OCI-LY3 (cell line): ENCODE measurements at regions not wholly inside any gene's neighbourhood (a gene's known extent, or its start where the extent isn't known, plus 50 kb on each side); places are given as distances from the start of the nearest gene placed in this dataset.

Source experiments
- H2AFZ ChIP-seq: fragments of 200-600, 300-600 bp; shearing (Covaris generic); 2 replicates; pipeline ENCODE4 v1.6.0; 2014; ENCODE audit warnings: antibody characterized with exemption, low read depth, low read length
- H3K27ac ChIP-seq: fragments of 200-600, 300-600 bp; sonication (generic); 2 replicates; pipeline ENCODE4 v1.5.1; 2014; ENCODE audit warnings: mild to moderate bottlenecking, low read length, moderate library complexity, mixed read lengths
- H3K27me3 ChIP-seq: fragments of 200-600, 300-600 bp; sonication (generic); 2 replicates; pipeline ENCODE4 v1.6.1; 2014; ENCODE audit warnings: low read depth, low read length, mixed read lengths
- H3K36me3 ChIP-seq: fragments of 200-600, 300-600 bp; sonication (generic); replicated peaks from 2 replicates; pipeline ENCODE3; 2014; ENCODE audit warnings: low read depth, low read length, mixed read lengths
- H3K4me1 ChIP-seq: fragments of 300-600, 200-600 bp; sonication (generic); 2 replicates; pipeline ENCODE4 v1.6.1; 2014; ENCODE audit warnings: low read length, mixed read lengths
- H3K4me2 ChIP-seq: fragments of 200-600, 300-600 bp; sonication (generic); 2 replicates; pipeline ENCODE4 v1.6.1; 2014; ENCODE audit warnings: low read length, mixed read lengths
- H3K4me3 ChIP-seq: fragments of 300-600, 200-600 bp; sonication (generic); 2 replicates; pipeline ENCODE4 v1.5.1; 2014; ENCODE audit warnings: antibody characterized with exemption, mild to moderate bottlenecking, low read length, moderate library complexity
- H3K79me2 ChIP-seq: fragments of 300-600, 200-600 bp; shearing (Covaris generic); 2 replicates; pipeline ENCODE4 v1.6.1; 2014; ENCODE audit warnings: mild to moderate bottlenecking, low read length, mixed read lengths
- H3K9ac ChIP-seq: fragments of 300-600, 200-600 bp; shearing (Covaris generic); 2 replicates; pipeline ENCODE4 v1.6.0; 2014; ENCODE audit warnings: mild to moderate bottlenecking, low read length, moderate library complexity
- H3K9me3 ChIP-seq: fragments of 200-600, 300-600 bp; shearing (Covaris generic); 2 replicates; pipeline ENCODE4 v1.6.1; 2014; ENCODE audit warnings: low read length, mixed read lengths; ENCODE audit not compliant: insufficient read depth
- H4K20me1 ChIP-seq: fragments of 200-600, 300-600 bp; sonication (generic); 2 replicates; pipeline ENCODE4 v1.6.1; 2016; ENCODE audit warnings: low read length, mixed read lengths; ENCODE audit not compliant: insufficient read depth
- CTCF ChIP-seq: fragments of 200-600, 300-600 bp; sonication (generic); IDR thresholded peaks from 2 replicates; pipeline ENCODE4 v1.5.1; 2014; ENCODE audit warnings: antibody characterized with exemption, low read length, low read depth
- EZH2phosphoT487 ChIP-seq: fragments of 200-600 bp; shearing (Covaris generic); IDR thresholded peaks from 2 replicates; pipeline ENCODE4 v1.6.1; 2018; ENCODE audit warnings: antibody characterized with exemption, mixed run types, low read depth

- no peaks in the 10 kb centered on the region for H3K9me3 ChIP-seq
- no peak overlapping the region for H3K27ac ChIP-seq
- no peaks in the 10 kb centered on the region for H3K36me3 ChIP-seq
- TF ChIP-seq CTCF (no peak), EZH2phosphoT487 (no peak)
- no peak overlapping the region for H3K9ac ChIP-seq
- H3K79me2 ChIP-seq: no peaks in the 10 kb centered on the region
- H3K4me2 ChIP-seq: no peak overlapping the region
- H3K27me3 ChIP-seq: no peaks in the 10 kb centered on the region
- H4K20me1 ChIP-seq: no peaks in the 10 kb centered on the region
- H2AFZ ChIP-seq: no peak overlapping the region
- peaks cover 18% of the 10 kb centered on the region for H3K4me1 ChIP-seq
- H3K4me3 ChIP-seq: no peak overlapping the region
Observed at GRCh38 chr10:26952094-26952493, 91.3 kb upstream of the ABI1 start.

- no peaks in the 10 kb centered on the region for H4K20me1 ChIP-seq
- no peaks in the 10 kb centered on the region for H3K9me3 ChIP-seq
- H3K79me2 ChIP-seq: no peaks in the 10 kb centered on the region
- H3K27ac ChIP-seq: no peak overlapping the region
- H3K4me2 ChIP-seq: no peak overlapping the region
- TF ChIP-seq CTCF (no peak), EZH2phosphoT487 (no peak)
- no peak overlapping the region for H3K9ac ChIP-seq
- H2AFZ ChIP-seq: no peak overlapping the region
- H3K4me3 ChIP-seq: no peak overlapping the region
- H3K4me1 ChIP-seq: peaks cover 18% of the 10 kb centered on the region
- H3K27me3 ChIP-seq: no peaks in the 10 kb centered on the region
- no peaks in the 10 kb centered on the region for H3K36me3 ChIP-seq
Observed at GRCh38 chr10:26951650-26952049, 90.9 kb upstream of the ABI1 start.

GRCh38 chr10:26950934-26951333 is 90.2 kb upstream of the ABI1 start:
- H3K27ac ChIP-seq: no peak overlapping the region; the same call in 1 of the 2 replicates
- H2AFZ ChIP-seq: no peak overlapping the region
- H4K20me1 ChIP-seq: no peaks in the 10 kb centered on the region
- no peaks in the 10 kb centered on the region for H3K36me3 ChIP-seq
- no peak overlapping the region for H3K4me3 ChIP-seq
- no peaks in the 10 kb centered on the region for H3K9me3 ChIP-seq
- H3K4me1 ChIP-seq: peaks cover 18% of the 10 kb centered on the region
- TF ChIP-seq CTCF: no peak
- TF ChIP-seq EZH2phosphoT487: no peak
- H3K4me2 ChIP-seq: peak overlapping the region; percentile 29; the same call in 1 of the 2 replicates
- H3K79me2 ChIP-seq: no peaks in the 10 kb centered on the region
- H3K9ac ChIP-seq: no peak overlapping the region
- H3K27me3 ChIP-seq: no peaks in the 10 kb centered on the region

- no peak for TF ChIP-seq EZH2phosphoT487
- TF ChIP-seq CTCF: no peak
Observed at GRCh38 chr10:26946102-26946811, 85.5 kb upstream of the ABI1 start.

More at GRCh38 chr10:26946102-26946811, 85.5 kb upstream of the ABI1 start:
- no peaks in the 10 kb centered on the region for H3K9me3 ChIP-seq
- H3K4me3 ChIP-seq: no peak overlapping the region
- H3K27me3 ChIP-seq: no peaks in the 10 kb centered on the region
- H3K27ac ChIP-seq: no peak overlapping the region
- H3K4me1 ChIP-seq: peaks cover 6% of the 10 kb centered on the region
- no peak overlapping the region for H2AFZ ChIP-seq
- no peaks in the 10 kb centered on the region for H3K36me3 ChIP-seq
- H3K79me2 ChIP-seq: no peaks in the 10 kb centered on the region
- H3K9ac ChIP-seq: no peak overlapping the region
- H4K20me1 ChIP-seq: no peaks in the 10 kb centered on the region
- H3K4me2 ChIP-seq: no peak overlapping the region
